NB4 (cell line): ENCODE measurements at regions not wholly inside any gene's neighbourhood (a gene's known extent, or its start where the extent isn't known, plus 50 kb on each side); places are given as distances from the start of the nearest gene placed in this dataset.

ENCODE experiments used
- POLR2A ChIP-seq: IDR thresholded peaks from 2 replicates; pipeline ENCODE4 v1.6.1; 2011; ENCODE audit warnings: mild to moderate bottlenecking; ENCODE audit not compliant: insufficient read length; ENCODE audit errors: extremely low read depth
- TF ChIP-seq, protein P1 (sequence below): IDR thresholded peaks from one replicate; pipeline ENCODE4 v1.5.1; 2012; ENCODE audit warnings: low read depth, low read length
- TF ChIP-seq, protein P2 (sequence below): IDR thresholded peaks from 2 replicates; pipeline ENCODE4 v1.6.1; 2011; ENCODE audit warnings: low read depth, low read length

DNA sequence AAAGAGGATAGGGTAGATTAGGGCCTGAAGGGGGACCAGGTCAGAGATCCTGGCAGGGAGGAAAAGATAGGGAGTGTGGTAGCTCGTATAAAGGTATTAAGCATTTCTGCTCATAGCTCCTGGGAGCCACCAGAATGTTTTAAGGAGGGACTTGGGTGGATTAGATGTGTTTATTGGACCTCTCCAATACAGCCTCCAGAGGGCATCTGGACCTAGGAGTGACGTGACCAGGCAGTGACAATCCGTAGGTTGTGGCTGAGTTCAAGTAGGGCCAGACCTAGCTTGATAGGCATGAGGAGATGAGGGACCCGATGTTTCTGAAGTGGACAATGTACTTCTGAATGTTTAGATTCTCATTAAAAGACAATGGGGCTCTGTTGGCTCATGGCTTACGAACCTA, 435.2 kb downstream of the MCTP2 start:
- TF ChIP-seq, protein P1, sequence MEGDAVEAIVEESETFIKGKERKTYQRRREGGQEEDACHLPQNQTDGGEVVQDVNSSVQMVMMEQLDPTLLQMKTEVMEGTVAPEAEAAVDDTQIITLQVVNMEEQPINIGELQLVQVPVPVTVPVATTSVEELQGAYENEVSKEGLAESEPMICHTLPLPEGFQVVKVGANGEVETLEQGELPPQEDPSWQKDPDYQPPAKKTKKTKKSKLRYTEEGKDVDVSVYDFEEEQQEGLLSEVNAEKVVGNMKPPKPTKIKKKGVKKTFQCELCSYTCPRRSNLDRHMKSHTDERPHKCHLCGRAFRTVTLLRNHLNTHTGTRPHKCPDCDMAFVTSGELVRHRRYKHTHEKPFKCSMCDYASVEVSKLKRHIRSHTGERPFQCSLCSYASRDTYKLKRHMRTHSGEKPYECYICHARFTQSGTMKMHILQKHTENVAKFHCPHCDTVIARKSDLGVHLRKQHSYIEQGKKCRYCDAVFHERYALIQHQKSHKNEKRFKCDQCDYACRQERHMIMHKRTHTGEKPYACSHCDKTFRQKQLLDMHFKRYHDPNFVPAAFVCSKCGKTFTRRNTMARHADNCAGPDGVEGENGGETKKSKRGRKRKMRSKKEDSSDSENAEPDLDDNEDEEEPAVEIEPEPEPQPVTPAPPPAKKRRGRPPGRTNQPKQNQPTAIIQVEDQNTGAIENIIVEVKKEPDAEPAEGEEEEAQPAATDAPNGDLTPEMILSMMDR: no peak
- TF ChIP-seq POLR2A: no peak
- TF ChIP-seq, protein P2, sequence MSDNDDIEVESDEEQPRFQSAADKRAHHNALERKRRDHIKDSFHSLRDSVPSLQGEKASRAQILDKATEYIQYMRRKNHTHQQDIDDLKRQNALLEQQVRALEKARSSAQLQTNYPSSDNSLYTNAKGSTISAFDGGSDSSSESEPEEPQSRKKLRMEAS: no peak
